ENCODE measurements at regions not wholly inside any gene's neighbourhood (a gene's known extent, or its start where the extent isn't known, plus 50 kb on each side); places are given as distances from the start of the nearest gene placed in this dataset.

DNA sequence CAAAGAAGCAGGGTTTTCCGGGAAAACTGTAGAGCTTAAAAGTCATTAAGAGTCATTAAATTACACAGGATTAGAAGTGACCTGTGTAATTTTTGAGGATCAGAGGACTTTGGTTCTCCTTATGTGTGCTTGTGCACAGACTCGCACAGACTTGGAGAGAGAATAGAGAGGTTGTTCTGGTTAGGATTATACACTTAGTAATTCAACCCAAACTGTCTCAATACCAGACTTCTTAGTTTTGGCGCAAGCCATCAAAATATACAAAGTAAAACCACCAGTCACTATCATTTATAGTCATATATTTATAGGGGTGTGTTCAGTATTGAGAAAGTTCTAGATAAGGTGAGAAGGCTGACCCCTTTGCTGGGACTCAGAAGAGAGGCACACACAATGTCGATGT lies 112.3 kb downstream of the HLX start:
- H3K9me3 ChIP-seq (replicated peaks in 1 of 2; ENCODE audit: control insufficient read depth in 1 of 2, insufficient read depth in 1 of 2, low read length in 2 of 2) = peaks cover 0 to 13% of the 10 kb centered on the region in 2 donors
- no peak overlapping the region for H3K4me3 Mint-ChIP-seq
- H3K27ac ChIP-seq (ENCODE audit: low read depth in 1 of 2, low read length in 2 of 2) = no peak overlapping the region
- no peaks in the 10 kb centered on the region for H3K79me2 ChIP-seq (ENCODE audit: insufficient read depth, low read length)
- intact Hi-C loops (cut with micrococcal nuclease) = no loop called here
- no peak overlapping the region for H3K4me3 ChIP-seq (replicated peaks in 1 of 3; ENCODE audit: low read depth in 2 of 3, low read length in 3 of 3)
- TF ChIP-seq, protein P1, sequence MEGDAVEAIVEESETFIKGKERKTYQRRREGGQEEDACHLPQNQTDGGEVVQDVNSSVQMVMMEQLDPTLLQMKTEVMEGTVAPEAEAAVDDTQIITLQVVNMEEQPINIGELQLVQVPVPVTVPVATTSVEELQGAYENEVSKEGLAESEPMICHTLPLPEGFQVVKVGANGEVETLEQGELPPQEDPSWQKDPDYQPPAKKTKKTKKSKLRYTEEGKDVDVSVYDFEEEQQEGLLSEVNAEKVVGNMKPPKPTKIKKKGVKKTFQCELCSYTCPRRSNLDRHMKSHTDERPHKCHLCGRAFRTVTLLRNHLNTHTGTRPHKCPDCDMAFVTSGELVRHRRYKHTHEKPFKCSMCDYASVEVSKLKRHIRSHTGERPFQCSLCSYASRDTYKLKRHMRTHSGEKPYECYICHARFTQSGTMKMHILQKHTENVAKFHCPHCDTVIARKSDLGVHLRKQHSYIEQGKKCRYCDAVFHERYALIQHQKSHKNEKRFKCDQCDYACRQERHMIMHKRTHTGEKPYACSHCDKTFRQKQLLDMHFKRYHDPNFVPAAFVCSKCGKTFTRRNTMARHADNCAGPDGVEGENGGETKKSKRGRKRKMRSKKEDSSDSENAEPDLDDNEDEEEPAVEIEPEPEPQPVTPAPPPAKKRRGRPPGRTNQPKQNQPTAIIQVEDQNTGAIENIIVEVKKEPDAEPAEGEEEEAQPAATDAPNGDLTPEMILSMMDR (IDR thresholded peaks at IDR 0.05) = no peak
- H2AFZ ChIP-seq (ENCODE audit: insufficient read depth, low read depth, low read length, poor library complexity, severe bottlenecking) = no peak overlapping the region
- no peak overlapping the region for H3K4me2 ChIP-seq (replicated peaks; ENCODE audit: extremely low read depth, low read length, poor library complexity, severe bottlenecking)
- H3K36me3 Mint-ChIP-seq = peaks cover 0 to 1% of the 10 kb centered on the region in 2 donors
- peaks cover 5 to 22% (median 12%) of the 10 kb centered on the region in 7 donors for H3K9me3 Mint-ChIP-seq
- peaks cover 9 to 13% (median 13%) of the 10 kb centered on the region in 3 donors for H3K27me3 Mint-ChIP-seq (ENCODE audit: low read depth in 3 of 3)
- DNase-seq = no peak
- no CpG with 5 or more reads among the region's 4 CpGs for WGBS (ENCODE audit: insufficient coverage)
- no peaks in the 10 kb centered on the region for H4K20me1 ChIP-seq (ENCODE audit: insufficient read depth, low read length)
- H3K27me3 ChIP-seq (ENCODE audit: control insufficient read depth in 2 of 2, insufficient read depth in 2 of 2, low read length in 2 of 2) = peaks cover 0 to 2% of the 10 kb centered on the region in 2 donors
- H3K36me3 ChIP-seq (replicated peaks in 1 of 2; ENCODE audit: control insufficient read depth in 1 of 2, insufficient read depth in 2 of 2, low read length in 2 of 2) = no peaks in the 10 kb centered on the region
- no peak overlapping the region for H3K27ac Mint-ChIP-seq
- peaks cover 4% of the 10 kb centered on the region for H3K4me1 Mint-ChIP-seq
- H3K9ac ChIP-seq (ENCODE audit: insufficient read depth, low read length, poor library complexity, severe bottlenecking) = no peak overlapping the region
- no peaks in the 10 kb centered on the region for H3K4me1 ChIP-seq (ENCODE audit: control insufficient read depth in 1 of 2, insufficient read depth in 2 of 2, low read length in 2 of 2)

DNA sequence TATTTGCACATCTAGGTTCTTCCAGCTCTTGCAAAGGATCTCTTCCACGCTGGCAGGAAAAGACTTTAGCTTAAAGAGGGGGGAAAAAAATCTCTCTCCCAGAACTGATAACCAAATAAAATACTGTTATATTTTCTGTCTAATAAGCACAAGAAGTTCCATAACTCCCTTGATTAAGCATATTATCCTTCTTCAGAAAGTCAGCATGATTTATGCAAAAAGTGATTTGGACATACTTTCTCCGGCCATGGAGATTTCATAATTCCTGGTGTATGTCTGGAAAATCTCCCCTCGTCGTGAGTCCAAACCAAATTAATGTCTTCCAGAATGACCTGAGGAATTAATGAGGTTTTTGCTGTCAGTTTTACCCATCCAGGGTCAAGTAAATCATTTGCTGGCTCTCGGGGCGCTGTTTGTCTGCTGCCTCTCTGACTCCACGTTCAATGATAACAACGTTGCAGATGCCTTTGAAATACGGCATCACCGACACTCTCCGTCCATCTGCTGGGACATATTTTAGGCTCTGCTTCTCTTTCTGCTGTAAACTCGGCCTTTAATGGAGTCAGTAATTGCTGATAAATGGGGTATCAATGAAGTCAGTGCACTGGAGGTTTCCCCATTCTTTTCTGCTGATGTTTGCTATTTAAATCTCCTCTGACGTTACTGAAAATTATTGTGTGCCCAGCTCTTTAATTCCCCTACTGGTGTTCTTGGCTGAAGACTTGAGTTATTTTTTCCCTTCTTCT lies 112.9 kb downstream of the HLX start:
- WGBS (ENCODE audit: insufficient coverage) = 93% methylated on average over 9 of the region's 13 CpGs
- intact Hi-C loops (cut with micrococcal nuclease) = no loop called here

More for the DNA sequence above, 112.9 kb downstream of the HLX start:
- Mint-ChIP-seq H3K4me1 (peaks cover 4% of the 10 kb centered on the region), H3K27ac (no peak overlapping the region), H3K27me3 (ENCODE audit: low read depth in 3 of 3) (peaks cover 9 to 17% (median 13%) of the 10 kb centered on the region in 3 donors), H3K9me3 (peaks cover 5 to 22% (median 12%) of the 10 kb centered on the region in 7 donors), H3K4me3 (peak overlapping the region in 1 of 2 donors; percentile 14), H3K36me3 (peaks cover 0 to 1% of the 10 kb centered on the region in 2 donors)
- Histone ChIP-seq H4K20me1 (ENCODE audit: insufficient read depth, low read length) (no peaks in the 10 kb centered on the region), H3K36me3 (replicated peaks in 1 of 2; ENCODE audit: control insufficient read depth in 1 of 2, insufficient read depth in 2 of 2, low read length in 2 of 2) (no peaks in the 10 kb centered on the region), H3K79me2 (ENCODE audit: insufficient read depth, low read length) (no peaks in the 10 kb centered on the region), H3K4me2 (replicated peaks; ENCODE audit: extremely low read depth, low read length, poor library complexity, severe bottlenecking) (no peak overlapping the region), H3K9me3 (replicated peaks in 1 of 2; ENCODE audit: control insufficient read depth in 1 of 2, insufficient read depth in 1 of 2, low read length in 2 of 2) (peaks cover 0 to 13% of the 10 kb centered on the region in 2 donors), H3K27ac (ENCODE audit: low read depth in 1 of 2, low read length in 2 of 2) (no peak overlapping the region), H3K4me1 (ENCODE audit: control insufficient read depth in 1 of 2, insufficient read depth in 2 of 2, low read length in 2 of 2) (no peaks in the 10 kb centered on the region), H3K4me3 (replicated peaks in 1 of 3; ENCODE audit: low read depth in 2 of 3, low read length in 3 of 3) (no peak overlapping the region), H3K9ac (ENCODE audit: insufficient read depth, low read length, poor library complexity, severe bottlenecking) (no peak overlapping the region), H2AFZ (ENCODE audit: insufficient read depth, low read depth, low read length, poor library complexity, severe bottlenecking) (no peak overlapping the region), H3K27me3 (ENCODE audit: control insufficient read depth in 2 of 2, insufficient read depth in 2 of 2, low read length in 2 of 2) (peaks cover 0 to 2% of the 10 kb centered on the region in 2 donors)
- no peak for DNase-seq
- TF ChIP-seq, protein P1 (IDR thresholded peaks at IDR 0.05) = no peak

Data from CD14-positive monocyte (primary cell).